Effector CD8-positive, alpha-beta T cell (primary cell): ENCODE measurements at regions not wholly inside any gene's neighbourhood (a gene's known extent, or its start where the extent isn't known, plus 50 kb on each side); places are given as distances from the start of the nearest gene placed in this dataset.

Source experiments
- DNase-seq: peaks from one replicate; lab custom pipeline; 2025; lab: John Stamatoyannopoulos, UW

DNA sequence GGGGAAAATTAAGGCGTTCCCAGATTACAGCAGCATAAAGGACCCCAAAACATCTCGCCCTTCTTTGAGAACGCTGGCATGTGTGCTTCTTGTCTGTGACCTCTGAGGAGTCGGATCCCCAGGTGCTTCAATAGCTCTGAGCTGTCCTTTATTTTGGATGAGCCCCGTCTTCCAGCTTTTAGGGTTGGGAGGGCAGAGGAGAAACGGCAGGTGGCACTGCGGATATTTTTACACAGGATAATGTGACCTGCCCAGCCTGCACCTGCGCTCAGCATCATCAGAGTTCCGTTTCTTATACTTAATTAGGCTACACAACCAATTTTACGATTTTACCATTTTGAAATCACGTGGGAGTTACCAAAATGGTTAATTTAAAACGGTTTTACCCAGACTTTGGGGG, 147.7 kb upstream of the RPS6KA2 start:
- DNase-seq, result no peak

DNA sequence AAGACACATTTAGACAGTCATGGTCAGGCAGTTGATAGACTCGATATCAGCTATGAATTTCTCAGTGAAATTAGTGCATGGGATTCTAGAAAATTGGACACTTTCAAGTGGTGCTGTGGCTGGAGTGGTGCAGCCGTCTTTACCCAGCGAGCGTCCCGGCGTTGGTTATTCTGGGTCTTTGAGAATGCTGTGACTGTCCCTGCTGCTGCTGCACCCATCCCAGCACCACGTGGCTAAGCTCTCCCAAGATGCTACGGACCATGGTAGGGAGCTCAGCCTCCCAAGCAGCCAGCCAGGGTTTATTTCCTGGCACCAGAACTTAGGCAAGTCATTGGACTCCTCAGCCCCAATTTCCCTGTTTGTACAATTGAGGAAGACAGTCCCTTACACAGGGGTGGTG, 147.2 kb upstream of the RPS6KA2 start:
- DNase-seq, result no peak

DNA sequence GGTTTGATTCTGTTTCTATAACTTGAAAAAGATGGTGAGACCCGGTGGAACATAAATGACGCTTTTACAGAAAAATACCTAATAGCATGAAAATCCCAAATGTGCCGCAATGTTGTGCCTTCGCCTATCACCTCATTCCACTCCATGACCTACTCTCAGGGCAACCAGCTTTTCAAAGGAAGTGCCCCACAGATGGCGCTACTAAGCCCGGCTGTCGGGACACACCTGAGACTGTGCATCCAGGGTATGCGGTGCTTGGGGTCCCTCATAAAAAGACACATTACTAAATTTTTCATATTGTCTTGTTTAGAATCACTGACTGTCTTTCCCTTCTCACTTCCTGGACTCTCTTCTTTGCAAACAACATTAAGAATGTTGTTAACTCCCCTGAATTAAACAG, 145.5 kb upstream of the RPS6KA2 start:
- DNase-seq, result no peak

DNA sequence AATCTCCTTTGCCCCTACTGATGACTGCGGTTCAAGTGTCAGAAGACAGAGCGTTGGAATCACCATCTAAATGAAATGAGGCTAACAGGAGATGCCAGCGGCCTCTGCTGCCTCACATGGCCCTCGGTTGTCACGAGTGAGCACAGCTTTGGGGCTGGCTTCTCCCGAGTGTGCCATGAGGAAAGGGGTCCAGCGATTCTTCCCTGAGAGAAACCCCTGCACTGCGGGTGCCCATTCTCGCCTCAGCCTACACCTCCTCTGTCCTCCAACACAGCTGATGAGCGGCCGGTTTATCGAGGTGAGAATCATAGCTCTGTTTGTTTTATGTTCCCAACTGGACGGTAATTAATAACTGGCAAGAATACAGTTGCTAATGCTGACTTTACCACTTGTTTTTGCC, 144.7 kb upstream of the RPS6KA2 start:
- no peak for DNase-seq

DNA sequence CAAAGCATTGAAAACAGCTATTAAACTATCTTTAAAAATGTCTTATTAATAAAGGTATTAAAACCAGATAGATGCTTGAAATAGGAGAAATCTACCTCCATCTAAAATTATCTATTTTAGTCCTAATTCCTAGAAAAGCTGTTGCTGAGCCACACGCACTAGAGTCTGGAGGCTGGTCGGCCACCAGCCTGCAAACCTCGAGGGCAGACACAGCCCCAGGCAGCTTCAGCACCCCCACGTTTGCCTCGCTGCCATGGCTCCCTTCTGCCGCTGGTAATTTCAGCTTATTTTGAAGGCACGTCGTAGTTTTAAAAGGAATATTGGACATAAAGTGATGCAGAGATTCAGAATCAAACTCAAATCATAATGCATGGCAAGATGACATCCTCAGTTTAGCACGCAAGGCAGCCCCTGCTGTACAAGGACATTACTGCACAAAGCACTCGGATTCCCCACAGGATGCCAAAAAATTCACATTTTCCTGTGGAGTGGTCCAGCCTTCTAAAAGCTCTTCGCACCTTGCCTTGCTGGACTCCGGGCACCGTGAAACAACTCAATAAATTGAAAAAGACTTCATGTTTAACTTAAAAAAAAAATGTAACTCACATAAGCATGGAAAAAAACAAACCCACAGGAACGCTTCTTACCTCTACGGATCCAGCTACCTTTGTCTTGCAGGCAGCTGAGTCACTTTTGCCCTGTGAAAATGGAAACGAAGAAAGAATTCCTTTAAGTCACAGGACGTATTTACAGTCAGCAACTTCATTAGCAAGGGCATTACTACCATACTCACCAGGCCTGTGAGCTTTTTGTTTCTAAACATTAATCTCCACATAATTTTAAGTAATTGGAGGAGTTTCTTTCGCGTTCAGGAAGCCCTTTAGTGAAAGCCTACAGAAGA, 143.4 kb upstream of the RPS6KA2 start:
- no peak for DNase-seq

DNA sequence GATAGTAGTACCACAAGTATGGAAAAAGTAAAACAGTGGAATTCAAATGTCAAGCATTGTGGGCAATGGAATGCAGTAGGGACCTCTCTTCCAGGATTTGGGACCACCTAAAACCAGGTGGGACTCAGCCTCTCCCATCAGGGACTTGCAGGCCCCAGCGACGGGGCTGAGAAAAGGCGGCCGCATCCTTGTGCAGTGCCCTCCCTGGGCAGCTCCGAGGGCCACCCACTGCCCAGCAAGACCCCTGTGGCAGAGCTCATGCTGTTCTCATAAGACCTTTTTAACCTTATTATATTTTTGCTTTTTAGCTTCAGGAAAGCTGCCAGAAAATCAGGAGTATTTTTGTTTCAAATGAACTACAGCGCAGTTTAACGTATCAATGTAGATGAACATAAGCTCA, 142.6 kb upstream of the RPS6KA2 start:
- DNase-seq, result no peak

DNA sequence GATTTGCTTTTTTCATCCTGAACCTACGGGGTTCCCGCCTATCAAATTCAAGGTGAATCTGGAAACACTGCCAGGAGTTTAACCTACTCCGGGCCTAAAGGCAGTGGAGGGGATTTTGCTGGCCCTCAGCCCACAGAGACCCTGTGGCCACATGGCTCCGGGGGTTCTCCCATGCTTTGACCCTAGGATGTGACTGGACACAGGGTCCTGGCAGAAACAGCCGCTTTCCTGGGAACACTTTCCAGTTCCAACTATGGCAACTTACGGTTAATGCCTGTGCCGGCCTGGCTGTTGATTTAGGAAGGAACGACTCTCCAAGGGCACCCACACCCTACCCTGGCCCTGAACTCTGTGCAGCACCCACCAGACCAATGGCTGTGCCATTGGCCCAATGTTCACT, 141.7 kb upstream of the RPS6KA2 start:
- no peak for DNase-seq

DNA sequence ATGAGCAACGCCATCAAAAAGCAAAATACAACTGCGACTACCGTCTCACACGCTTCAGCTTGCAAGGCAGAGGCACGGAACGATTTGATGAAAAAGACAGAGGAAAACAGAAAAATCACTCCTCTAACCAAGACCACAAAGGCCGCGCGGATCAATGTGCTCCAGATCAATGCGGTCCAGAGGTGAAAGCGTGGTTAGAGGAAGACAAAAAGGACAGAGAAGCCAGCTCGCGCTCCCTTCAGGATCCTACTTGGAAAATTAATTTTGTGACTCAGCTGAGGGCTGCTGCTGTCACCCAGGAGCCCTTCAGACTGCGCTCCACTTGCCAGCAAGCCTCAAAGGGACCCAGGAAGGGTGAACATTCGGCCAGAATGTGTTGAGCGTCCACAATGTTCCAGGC, 140.2 kb upstream of the RPS6KA2 start:
- no peak for DNase-seq

DNA sequence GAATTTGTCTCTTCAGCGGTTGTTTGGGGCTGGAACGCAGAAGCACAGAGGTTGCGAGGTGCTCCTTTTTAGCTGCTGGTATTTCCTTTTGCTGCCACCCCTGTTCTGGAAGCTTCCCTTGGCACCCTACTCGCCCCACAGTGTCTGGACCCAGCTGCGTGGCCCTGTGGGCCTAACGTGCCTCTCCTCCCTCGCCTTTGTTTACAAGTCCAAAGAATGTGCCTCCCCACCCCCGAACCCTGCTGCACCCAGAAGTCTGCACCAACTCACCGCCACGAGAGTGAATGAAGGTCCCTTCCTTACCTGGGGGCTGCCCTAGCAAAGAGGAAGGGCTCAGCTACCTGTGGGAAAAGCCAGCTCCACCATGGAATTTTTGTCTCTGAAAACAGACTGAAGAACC, 139.7 kb upstream of the RPS6KA2 start:
- DNase-seq, result no peak

DNA sequence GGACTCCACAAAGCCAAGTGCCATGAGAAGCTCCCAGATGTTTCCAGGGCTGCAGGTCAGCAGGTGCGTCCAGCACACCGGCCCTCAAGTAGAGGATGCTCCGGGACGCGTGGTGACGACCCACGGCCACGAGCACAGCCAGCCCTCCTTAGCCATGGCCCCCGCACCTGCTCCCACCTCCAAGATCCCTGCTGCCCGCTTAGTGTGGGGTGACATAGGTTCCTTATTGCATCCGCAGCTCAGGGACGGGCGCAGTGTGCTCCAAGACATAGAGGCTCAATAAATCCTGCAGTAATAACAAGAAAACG, 138.1 kb upstream of the RPS6KA2 start:
- no peak for DNase-seq

DNA sequence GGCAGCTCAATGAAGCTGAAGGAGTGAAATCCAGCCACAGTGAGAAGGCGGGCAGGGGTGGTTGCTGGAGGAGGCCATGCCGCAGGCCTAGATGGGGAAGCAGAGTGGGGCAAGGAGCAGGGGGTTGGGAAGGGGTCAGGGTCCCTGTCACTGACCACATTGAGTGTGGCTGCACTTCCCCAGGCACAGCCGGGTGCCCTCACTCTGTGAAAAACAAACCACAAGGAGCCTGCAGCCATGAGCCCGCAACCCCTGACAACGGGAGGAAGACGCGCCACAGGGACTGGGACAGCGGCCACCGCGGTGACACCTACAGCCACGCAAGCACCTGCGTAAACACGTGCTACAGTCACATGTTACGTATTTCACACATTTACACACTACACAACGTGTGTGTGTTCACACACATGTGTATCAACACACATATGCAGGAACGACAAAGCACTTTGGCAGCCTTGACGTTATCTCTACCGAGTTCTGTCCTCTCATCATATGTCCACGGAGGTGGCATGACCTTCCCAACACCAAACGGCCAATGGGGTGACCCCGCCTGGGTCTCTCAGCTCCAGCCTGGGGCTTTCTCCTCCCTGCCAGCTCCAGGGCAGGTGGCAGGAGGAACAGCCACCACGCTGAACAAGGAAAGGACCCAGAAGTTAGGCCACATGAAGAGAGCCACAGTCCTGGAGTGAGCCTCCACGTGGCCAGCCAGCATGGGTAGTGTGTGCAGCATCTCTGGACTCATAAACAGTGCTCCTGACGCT, 137.6 kb upstream of the RPS6KA2 start:
- no peak for DNase-seq

DNA sequence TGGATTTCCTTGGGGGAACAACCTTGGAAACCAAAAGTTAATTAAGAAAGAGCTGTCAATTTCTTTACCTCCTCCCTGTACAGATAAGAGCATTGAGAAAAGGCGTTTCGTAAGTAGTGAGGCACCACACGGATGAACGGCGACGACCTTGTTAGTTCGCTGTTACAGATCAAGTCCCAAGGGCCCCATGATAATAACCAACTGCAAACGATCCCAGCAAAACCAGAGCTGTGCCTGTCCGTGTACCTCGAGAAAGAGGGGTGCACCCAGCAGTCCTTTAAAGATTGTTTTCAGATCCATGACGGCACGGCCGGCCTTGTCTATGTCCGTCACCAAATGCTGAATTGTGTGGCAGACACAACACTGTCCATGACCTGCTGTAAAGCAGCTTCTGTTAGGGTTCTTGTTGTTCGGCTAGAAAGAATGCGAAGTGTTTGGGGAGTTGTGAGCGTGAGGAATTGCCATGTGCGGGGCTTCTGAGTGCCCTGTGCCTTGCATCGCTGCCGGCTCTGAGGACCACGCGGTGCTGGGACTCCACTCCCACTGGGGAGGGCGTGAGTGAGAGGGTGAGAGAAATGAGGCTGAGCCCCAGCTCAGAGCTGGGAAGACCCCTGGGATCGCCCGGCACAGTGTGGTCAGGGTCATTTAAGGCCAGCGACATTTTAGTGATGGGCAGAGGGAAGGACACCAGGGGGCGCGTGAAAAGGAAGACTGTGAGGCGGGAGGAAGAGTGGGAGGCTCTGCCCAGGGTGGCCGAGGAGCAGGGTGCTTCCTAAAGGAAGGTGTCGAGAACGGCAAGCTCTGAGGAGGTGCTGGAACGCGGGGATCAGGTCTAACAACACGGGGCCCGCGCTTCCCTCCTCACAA, 136.8 kb upstream of the RPS6KA2 start:
- no peak for DNase-seq

DNA sequence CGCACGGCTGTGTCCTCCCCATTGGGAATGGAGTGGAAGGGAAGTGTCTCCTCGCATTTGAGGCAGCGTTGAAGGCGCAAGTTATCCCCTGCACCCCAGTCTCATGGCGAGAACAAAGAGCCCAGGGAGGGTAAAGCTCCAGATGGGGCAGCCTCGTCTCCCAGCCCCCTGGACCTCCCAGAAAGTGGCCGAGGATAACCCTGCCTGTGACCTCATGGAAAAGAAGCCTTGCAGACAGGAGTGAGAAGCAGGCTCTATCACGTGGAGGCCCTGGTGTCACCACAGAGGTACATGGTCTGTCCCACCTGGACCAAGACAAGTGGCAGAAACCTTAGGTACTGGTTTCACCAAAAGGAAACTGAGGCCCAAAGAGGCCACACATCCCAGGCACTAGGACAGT, 134.8 kb upstream of the RPS6KA2 start:
- DNase-seq, result no peak

DNA sequence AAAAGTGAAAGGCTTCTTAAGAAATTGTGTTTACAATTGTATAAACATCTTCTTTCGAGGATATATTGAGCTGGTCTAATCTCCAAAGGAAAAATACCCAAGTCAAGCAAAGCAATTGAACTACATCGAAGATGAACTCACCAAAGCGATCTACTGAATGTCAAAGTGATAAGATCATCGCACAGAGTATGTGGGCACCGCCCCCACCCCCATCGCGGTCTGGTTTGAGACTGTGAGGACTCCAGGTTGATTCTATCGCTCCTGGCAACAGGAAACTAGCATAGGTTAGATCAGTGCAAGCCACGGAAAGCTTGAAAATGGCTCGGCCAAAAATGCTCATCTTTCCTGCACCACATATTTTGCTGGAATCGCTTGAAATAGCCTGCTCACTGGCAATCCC, 133.2 kb upstream of the RPS6KA2 start:
- DNase-seq, result no peak

DNA sequence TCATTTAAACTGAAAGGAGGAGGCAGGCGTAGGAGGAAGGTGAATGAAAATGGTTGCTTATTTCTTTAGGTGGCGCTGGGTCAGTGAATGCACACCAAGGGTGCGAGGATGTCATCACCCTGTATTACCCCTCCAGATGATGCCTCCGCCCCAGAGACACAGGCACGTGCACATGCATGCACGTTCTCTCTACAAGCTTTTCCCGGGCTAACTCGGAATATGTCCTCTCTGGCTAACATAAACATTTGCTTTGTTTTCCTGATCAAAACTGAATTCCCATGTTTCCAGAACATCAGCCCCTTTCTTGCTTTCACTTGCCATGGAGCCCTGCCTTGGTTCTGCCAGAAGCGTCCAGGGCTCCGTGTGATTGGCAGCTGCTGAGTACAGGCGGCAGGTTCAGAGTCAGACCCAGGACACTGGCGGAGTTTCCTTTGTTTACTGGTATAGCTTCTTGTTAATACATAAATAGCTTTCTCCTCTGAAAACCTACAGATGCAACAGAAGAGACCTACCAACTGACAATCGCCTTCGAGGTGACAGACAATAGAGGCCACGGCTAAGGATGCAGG, 131.2 kb upstream of the RPS6KA2 start:
- DNase-seq, result no peak

DNA sequence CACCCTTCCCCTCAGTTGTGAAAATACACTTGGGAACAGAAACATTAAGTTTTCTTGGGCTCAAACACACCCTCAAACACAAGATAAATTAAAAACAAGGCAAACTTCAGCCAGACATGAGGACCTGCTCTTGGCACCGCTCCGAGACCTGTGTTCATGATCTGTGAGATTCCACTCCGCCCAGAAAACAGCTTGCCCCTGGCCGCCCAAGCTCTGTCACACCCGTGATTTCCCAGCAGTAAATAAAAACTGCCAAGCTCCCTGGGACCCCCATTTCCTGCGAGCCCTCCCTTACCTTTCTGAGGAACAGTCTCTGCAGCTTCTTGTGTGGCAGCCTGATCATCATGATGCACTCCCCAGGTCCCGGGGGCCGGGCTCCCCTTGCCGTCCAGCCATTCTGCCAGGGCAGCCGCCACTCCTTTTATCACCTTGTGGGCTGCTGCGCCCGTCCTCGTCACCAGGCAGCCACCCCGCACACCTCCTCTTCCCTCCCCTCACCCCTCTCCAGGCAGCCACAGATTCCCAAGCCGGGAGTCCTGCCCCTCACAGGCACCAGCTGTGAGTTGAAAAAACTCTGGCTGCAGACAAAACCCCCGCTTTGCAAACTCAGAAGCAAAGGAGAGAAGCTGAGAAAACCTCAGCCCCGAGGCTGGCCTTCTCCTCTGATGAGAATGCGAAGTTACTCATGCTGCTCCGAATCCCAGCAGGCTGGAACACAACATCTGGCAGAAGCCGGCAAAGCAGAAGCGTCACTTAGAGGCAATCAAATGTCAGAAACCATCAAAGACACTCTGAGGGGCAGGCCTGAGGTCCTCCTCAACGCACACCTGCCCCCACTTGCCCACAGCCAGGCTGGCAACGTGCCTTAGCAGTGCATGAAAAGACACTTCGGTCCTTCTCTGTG, 130.4 kb upstream of the RPS6KA2 start:
- DNase-seq, result no peak

DNA sequence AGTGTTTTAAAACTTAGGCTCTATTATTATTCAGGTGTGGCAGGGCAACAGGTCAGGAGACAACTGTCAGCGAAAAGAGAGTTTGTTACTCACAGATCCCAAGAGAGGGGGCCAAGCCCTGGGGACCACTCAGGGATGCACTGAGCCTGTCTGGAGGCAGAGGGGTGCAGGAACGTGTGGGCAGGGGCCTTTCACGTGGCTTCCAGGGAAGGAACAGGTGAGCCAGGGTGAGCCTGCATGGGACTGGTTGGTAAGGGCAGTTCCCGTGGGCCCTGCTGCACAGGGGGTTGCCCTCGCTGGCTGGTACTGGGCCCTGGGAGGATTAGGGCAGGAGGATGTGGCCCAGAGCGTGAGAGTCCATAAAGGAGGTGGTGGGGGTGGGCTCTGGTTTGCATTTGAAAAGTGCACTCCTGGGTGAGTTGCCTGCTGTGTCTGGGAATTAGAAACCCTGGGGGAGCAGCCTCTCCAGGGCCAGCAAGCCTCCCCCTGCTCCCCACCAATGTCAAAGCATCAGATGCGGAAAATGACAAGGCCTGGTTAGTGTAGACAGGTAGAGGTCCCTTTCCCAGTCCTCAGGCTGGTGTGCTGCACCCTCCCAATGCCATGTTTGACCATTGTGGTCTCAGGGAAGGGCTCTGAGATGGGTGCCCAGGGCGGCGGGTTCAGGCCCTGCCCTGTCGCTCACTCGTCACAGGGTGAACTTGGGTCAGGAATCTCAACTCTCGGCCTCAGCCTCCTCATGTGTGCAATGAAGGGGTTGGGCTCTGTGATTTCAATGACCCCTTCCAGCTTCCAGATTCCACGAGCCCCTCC, 127.4 kb upstream of the RPS6KA2 start:
- DNase-seq, result no peak

DNA sequence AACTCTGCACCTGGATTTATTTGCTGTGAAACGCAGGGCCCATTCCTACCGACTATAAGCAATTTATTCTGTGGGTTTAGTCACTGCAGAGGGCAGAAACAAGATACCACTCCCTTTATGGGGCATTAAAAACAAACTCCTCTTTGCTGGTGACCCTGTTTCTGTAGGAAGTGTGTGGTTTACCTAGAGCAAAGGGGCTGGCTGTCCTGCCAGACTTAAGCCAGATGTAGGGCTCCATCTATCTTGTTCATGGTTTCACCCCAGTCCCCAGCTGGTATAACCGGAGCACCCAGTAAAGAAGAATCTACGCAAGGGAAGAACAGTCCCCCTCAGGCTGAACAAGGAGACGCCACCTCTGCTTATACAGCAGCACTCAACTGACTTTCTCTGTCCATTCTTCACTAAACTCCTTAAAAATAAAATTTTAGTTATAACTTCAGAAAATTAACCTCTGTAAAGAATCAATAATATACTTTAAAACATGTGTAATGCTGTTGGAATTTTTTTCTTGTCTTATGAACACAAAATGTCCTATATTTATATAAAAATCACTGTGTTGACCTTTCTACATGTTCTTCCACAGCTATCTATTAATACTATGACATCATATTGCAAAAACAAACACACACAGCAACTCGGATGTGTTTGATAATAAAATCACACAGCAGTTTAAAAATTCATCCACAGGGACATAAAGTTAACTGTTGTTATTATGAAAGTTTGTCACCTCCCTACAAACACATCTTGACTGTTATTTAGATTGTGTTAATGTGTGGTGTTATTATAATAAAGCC, 126.1 kb upstream of the RPS6KA2 start:
- DNase-seq, result no peak

DNA sequence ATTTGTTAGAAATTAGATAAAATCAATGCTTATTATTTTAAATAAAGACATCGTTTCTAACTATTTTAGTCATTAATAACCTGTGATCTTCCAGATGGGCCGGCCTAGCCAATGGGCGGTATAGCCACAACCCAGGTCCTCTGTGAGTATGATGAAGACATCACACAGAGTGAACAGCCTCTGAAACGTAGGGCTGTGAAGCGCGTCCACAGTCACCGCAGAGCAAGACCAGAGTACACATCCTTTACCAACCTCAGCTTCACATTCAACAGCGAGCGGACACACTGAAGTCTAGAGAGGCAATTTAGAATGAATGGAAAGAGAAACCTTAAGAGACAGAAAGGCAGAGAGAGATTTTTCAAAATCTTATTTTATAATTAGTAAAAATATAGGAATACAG, 125.0 kb upstream of the RPS6KA2 start:
- no peak for DNase-seq
